SU-DHL-6 (cell line): ENCODE measurements at regions not wholly inside any gene's neighbourhood (a gene's known extent, or its start where the extent isn't known, plus 50 kb on each side); places are given as distances from the start of the nearest gene placed in this dataset.

Source experiments
- H2AFZ ChIP-seq: fragments of 200-600 bp; sonication (generic); 2 replicates; pipeline ENCODE4 v1.6.1; 2014; ENCODE audit warnings: low read depth, mild to moderate bottlenecking, moderate library complexity, mixed read lengths, antibody characterized with exemption, low read length; ENCODE audit not compliant: severe bottlenecking
- H3F3A ChIP-seq: fragments of 200-600 bp; shearing (Covaris generic); 2 replicates; pipeline ENCODE4 v1.6.0; 2016; ENCODE audit warnings: antibody characterized with exemption, mild to moderate bottlenecking; ENCODE audit not compliant: insufficient read depth
- H3K27ac ChIP-seq: fragments of 200-600 bp; sonication (generic); 2 replicates; pipeline ENCODE4 v1.5.1; 2016; ENCODE audit warnings: low read depth, mild to moderate bottlenecking, low read length, moderate library complexity, mixed read lengths
- H3K27me3 ChIP-seq: fragments of 200-600 bp; sonication (generic), shearing (Covaris generic); 2 replicates; pipeline ENCODE4 v1.6.0; 2014; ENCODE audit warnings: mild to moderate bottlenecking, low read length
- H3K36me3 ChIP-seq: fragments of 200-600 bp; sonication (generic); 2 replicates; pipeline ENCODE4 v1.6.1; 2014; ENCODE audit warnings: mild to moderate bottlenecking, low read length, mixed read lengths
- H3K4me2 ChIP-seq: fragments of 300-600, 200-600 bp; shearing (Covaris generic), sonication (generic); 2 replicates; pipeline ENCODE4 v1.6.0; 2014; ENCODE audit warnings: low read length, low read depth, mild to moderate bottlenecking; ENCODE audit not compliant: poor library complexity, severe bottlenecking
- H3K4me3 ChIP-seq: fragments of 200-600 bp; sonication (generic); 2 replicates; pipeline ENCODE4 v1.5.1; 2014; ENCODE audit warnings: antibody characterized with exemption, low read length, mild to moderate bottlenecking, mixed read lengths; ENCODE audit not compliant: insufficient read depth, poor library complexity, severe bottlenecking
- H3K79me2 ChIP-seq: fragments of 200-600 bp; sonication (generic); 2 replicates; pipeline ENCODE4 v1.6.1; 2014; ENCODE audit warnings: mild to moderate bottlenecking, low read length, moderate library complexity; ENCODE audit not compliant: insufficient read depth
- H3K9ac ChIP-seq: fragments of 200-600 bp; sonication (generic); 2 replicates; pipeline ENCODE4 v1.7.0; 2014; ENCODE audit warnings: mild to moderate bottlenecking, low read length
- H3K9me2 ChIP-seq: fragments of 200-600 bp; sonication (generic); replicated peaks from 2 replicates; pipeline ENCODE4 v1.6.1; 2014; ENCODE audit warnings: low read length; ENCODE audit not compliant: insufficient read depth
- H3K9me3 ChIP-seq: fragments of 200-600 bp; sonication (generic); 2 replicates; pipeline ENCODE4 v1.6.1; 2014; ENCODE audit warnings: low read length, mixed read lengths; ENCODE audit not compliant: insufficient read depth
- H4K20me1 ChIP-seq: fragments of 200-600 bp; sonication (generic); 2 replicates; pipeline ENCODE4 v1.6.1; 2014; ENCODE audit warnings: low read depth, mild to moderate bottlenecking, antibody characterized with exemption, low read length, moderate library complexity, mixed read lengths
- CTCF ChIP-seq: fragments of 200-600 bp; sonication (generic); IDR thresholded peaks from one replicate; pipeline ENCODE4 v1.5.1; 2017; ENCODE audit warnings: antibody characterized with exemption, mild to moderate bottlenecking, low read length, moderate library complexity; ENCODE audit not compliant: insufficient read depth, poor library complexity, severe bottlenecking
- EZH2phosphoT487 ChIP-seq: fragments of 200-600 bp; sonication (generic), shearing (Covaris generic); conservative IDR thresholded peaks from 2 replicates; pipeline ENCODE4 v1.6.1; 2018; ENCODE audit warnings: mild to moderate bottlenecking, antibody characterized with exemption, low read length, moderate library complexity, mixed read lengths

- Histone ChIP-seq H3K79me2 (no peaks in the 10 kb centered on the region), H4K20me1 (no peaks in the 10 kb centered on the region), H3K4me2 (no peak overlapping the region), H2AFZ (no peak overlapping the region), H3K27ac (no peak overlapping the region), H3K9me3 (no peaks in the 10 kb centered on the region), H3F3A (no peaks in the 10 kb centered on the region), H3K4me3 (no peak overlapping the region), H3K27me3 (no peaks in the 10 kb centered on the region), H3K36me3 (no peaks in the 10 kb centered on the region), H3K9ac (no peak overlapping the region), H3K9me2 (no peaks in the 10 kb centered on the region)
- no peak for TF ChIP-seq CTCF
- no peak for TF ChIP-seq EZH2phosphoT487
These were observed 1171.5 kb upstream of the NUDT12 start for GRCh38 chr5:104734046-104734445.

- H3F3A ChIP-seq: no peaks in the 10 kb centered on the region
- no peaks in the 10 kb centered on the region for H3K36me3 ChIP-seq
- H3K4me2 ChIP-seq: no peak overlapping the region
- no peaks in the 10 kb centered on the region for H3K9me3 ChIP-seq
- no peaks in the 10 kb centered on the region for H4K20me1 ChIP-seq
- H3K4me3 ChIP-seq: no peak overlapping the region
- H3K27me3 ChIP-seq: no peaks in the 10 kb centered on the region
- no peaks in the 10 kb centered on the region for H3K79me2 ChIP-seq
- TF ChIP-seq EZH2phosphoT487 (no peak), CTCF (no peak)
- no peak overlapping the region for H3K27ac ChIP-seq
- no peak overlapping the region for H2AFZ ChIP-seq
- no peaks in the 10 kb centered on the region for H3K9me2 ChIP-seq
- H3K9ac ChIP-seq: no peak overlapping the region
These were observed 1170.6 kb upstream of the NUDT12 start for GRCh38 chr5:104733063-104733669.

GRCh38 chr5:104731331-104731730 lies 1168.7 kb upstream of the NUDT12 start:
- Histone ChIP-seq H3K36me3 (no peaks in the 10 kb centered on the region), H3K79me2 (no peaks in the 10 kb centered on the region), H3F3A (no peaks in the 10 kb centered on the region), H3K9me3 (no peaks in the 10 kb centered on the region), H3K4me3 (no peak overlapping the region), H3K9me2 (no peaks in the 10 kb centered on the region), H3K27ac (no peak overlapping the region), H3K4me2 (no peak overlapping the region), H3K9ac (no peak overlapping the region), H4K20me1 (no peaks in the 10 kb centered on the region), H2AFZ (no peak overlapping the region), H3K27me3 (no peaks in the 10 kb centered on the region)
- TF ChIP-seq EZH2phosphoT487 (no peak), CTCF (no peak)
